GM18909 (cell line): ENCODE measurements at regions not wholly inside any gene's neighbourhood (a gene's known extent, or its start where the extent isn't known, plus 50 kb on each side); places are given as distances from the start of the nearest gene placed in this dataset.
"Not testable (repeated sequence)": the region's sequence is repeated elsewhere in the genome, so short reads cannot be mapped to it uniquely, and the experiment has no call there.

Experiments
- ATAC-seq: cut with Tn5 transposase; IDR thresholded peaks from one replicate; pipeline ENCODE4 v1.9.1; 2021; ENCODE audit warnings: mild to moderate bottlenecking; ENCODE audit not compliant: unreplicated experiment, poor library complexity

DNA sequence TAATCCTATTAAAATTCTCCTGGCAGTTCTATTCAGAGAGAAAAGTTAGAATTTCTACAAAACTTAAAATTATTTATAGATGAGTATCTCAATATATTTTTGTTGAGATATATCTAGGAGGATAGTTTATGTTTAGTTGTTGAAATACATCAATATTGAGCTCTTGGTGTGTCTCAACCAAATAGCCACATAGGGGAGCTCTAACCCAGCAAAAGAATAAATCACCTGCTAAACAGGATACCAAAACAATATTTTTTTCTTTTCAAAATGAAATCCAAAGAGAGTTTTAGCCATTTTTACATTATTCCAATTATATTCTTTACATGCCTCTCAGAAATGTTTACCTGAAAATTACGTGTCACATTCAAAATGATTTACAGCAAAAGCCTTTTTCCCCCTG is 954.7 kb downstream of the SLITRK6 start:
- ATAC-seq = no peak

DNA sequence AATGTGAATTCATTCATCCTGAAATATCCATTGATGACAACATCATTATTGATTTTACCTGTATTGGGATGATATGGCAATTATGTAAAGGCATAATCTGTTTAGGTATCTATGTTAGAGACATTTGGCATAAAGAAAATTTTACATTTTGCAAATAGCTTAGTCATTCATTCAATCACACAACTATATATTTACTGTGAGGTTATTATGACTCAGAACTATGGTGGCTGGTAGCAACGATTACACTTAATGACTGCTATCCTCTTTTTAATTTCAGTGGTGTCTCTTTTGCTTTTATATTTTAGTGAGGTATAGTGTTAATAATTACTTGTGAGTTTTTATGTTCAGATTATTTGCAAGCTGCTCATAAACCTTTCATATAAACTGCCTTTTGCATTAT is 955.9 kb downstream of the SLITRK6 start:
- no peak for ATAC-seq

DNA sequence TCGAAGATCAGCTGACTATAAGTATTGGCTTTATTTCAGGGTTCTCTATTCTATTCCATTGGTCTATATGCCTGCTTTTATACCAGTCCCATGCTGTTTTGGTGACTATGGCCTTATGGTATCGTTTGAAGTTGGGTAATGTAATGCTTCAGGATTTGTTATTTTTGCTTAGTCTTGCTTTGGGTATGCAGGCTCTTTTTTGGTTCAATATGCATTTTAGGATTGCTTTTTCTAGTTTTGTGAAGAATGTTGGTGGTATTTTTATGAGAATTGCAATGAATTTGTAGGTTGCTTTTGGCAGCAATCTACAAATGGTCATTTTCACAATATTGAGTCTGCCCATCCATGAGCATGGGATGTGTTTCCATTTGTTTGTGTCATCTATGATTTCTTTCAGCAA is 951.9 kb upstream of the SLITRK1 start:
- no peak for ATAC-seq

DNA sequence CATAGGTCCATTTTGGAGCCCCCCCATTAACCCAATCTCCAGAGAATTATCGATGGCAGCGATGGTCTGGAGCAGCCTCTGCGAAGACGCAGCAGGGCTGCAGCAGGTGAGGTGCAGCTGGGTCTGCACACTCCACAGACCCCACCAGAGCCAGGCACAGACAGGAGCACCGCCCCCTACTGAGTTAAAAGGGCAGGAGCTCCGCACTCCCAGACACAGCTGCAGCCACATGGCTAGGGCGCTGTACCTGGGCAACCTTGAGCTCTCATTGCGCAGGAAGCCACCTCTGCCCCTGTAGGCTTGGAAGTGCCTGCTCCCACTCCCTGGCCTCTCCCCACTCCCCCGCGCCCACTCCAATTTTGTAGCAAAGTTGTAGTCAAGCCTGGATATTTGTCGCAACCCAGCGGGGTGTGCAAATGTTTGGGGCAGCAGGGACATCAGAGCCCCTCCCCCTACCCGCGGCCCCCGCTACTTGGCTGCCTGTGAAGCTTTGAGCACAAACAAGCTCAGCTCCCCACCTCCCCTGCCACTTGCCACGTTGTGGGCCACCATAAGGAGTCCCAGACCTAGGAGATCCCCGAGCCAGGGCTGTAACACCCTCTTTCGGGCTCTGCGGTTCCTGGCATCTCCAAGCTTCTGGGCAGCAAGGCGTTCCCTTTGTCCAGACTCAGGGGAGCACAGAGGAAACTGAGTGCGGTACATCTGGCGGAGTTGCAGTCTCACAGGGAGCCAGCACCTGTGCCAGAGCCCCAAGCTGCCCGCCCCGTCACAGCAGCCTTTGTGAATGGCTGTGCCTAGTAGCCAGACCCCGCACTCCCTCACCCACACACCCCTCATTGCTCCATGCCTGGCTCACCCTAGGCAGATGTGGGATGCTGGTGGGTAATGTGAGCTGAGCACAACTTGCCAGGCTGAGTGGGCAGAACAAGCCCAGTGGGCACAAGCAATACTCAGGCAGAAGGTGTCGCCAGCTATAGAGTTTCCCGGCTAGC is 949.7 kb upstream of the SLITRK1 start:
- no peak for ATAC-seq

DNA sequence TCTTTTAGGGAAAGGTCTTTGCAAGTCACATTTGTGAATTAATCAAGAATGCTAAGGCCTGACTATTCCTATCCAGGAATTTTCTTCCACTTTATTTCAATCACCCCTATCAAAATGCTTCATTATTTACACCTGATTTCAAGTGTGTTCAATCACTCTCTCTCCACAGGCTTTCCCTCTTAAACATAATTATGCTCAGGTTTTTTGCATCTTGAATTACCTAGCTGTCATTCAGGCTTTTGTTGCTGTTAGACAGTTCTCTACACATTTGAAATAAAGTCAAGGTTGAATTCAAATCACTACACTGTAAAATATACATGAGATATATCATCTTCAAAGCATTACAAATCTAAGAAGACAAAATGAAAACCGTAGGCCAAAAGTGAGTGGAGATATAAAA is 941.3 kb upstream of the SLITRK1 start:
- ATAC-seq = no peak

DNA sequence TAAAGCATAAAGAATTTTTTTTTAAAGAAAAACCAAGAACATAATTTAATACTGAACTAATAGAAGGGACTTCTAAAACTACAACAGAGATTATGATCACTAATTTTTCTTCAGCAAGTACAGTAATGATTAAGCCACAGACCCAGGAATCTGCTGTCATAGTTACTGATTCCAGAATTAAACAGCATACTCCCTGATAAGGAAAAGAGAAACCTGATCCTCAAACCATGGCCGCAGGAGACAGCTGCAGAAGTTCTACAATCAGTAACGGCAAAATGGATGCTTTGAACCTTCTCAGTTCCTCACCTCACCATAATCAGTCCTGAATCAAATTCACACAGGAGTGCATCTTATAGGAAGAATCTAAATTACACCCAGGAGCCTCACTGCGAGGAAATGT is 939.0 kb upstream of the SLITRK1 start:
- ATAC-seq = no peak

DNA sequence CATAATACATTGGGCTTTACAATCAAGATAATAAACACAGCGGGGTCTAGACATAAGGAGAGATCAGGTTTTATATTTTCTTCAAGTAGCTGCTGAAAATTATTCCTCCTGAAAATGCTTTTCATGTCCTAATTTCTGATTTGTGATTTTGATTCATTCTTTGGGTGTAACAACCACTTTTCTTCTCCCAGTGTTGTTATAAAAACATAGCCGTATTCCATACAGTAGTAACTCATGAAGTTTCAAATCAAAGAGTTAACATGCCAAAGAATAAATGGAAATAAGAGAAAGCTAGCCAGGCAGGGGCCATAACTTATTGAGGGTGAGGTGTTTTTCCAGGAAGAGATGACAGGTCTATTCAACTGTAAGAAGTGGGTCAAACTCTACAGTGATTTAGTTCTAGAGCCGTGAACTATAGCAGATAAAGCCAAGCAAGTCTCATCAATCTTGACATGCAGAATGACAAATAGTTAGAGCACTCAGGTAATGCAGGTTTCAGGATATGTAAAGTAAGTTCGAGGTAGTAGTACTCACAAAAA is 934.4 kb upstream of the SLITRK1 start:
- no peak for ATAC-seq

DNA sequence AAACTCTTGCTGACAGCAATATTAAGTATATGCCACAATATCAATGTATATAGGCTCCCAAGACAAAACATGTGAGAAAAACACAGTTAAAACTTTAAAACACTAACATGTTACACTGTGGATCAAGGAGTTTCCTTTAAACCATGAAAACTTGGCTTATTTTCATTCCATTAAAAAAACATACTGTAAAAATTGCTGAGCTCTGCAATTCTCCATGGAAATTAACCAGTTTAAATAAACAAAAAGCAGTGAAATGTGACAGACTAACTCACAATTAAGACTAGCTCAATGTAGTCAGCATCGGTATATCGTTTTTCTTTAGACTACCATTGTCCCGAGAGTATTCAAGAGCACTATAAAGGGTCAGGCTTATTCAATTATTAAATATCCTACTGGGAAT is 930.5 kb upstream of the SLITRK1 start:
- no peak for ATAC-seq

DNA sequence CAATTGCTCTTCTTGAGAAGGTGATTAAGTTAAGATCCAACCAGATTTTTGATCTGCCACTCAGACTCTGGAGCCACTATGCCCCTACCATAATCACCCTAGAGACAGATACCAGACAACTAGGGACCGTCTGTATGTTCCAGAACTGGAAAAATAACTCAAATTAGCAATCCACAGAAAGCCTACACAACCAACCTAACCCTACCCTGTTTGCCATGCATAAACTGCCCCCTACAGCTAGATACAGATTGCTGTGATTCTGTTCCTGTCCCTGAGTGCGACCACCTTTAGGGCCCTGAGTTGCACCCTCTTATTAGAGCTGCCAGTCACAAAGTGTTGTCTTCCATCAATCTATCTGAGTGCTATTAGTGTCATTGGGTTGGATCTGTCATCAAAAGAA is 929.8 kb upstream of the SLITRK1 start:
- no peak for ATAC-seq

DNA sequence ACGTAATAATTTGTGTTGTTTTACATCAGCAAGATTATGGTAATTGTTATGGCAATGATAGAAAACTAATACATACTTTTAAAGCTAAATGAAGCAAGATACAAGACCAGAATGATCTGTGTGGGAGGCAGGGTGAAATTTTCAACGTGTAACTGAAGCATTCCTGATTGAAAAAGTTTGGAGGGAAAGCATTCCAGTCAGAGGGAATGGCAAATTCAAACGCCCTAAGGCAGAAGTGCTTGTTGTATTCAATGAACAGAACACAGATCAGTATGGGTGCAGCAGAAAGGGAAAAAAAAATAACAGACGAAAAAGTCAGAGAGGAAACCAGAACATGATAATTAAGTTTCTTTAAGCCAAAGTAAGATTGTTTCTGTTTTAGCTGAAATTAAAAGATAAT is 928.5 kb upstream of the SLITRK1 start:
- ATAC-seq = no peak

DNA sequence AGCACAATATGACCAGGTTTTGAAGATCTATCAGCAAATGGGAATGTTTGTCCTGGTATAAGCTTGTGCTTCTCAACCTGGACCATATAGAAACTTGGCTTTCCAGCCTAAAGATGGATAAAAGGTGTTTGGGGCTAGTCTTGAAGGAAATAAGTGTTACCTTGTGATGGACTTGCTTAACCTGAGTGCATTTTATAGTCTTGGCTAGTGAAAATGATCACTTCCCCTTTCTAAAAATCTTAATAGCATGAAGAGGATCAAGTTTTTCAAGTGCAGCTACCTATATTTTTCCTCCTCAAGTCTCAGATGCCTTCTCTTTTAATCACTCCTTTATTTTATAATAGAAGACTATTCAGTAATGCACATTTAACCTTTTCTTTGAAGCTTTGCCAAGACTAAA is 919.8 kb upstream of the SLITRK1 start:
- ATAC-seq = no peak

DNA sequence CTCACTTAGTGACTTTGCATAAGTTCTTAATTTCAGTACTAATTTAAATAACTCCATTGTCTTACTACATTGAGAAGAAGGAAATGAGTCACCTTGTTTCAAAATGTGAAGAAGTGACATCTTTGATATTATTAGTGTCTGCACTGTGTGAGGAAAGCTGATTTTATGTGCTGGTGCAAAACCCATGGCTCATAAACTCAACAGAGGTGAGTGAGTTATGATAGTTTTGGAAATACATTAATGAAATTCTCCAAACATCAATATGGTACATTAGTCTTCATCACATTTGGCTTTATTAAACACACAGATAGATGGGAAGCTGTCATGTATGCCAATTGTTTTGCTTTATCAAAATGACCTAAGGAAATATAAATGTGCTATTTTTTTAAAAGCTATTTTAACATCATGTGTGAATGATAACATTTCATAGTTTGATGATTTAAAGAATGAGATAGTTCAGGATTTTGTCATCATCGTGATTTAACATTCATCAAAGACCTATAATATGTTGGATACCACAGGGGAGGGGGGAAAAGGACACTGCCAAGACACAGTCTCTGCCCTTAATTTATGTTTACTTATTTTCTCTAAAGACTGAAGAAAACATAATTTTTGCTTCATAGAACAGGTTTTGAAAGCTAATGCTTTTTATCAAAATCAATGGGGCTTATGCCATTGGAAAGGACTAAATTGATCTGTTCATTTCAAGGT is 902.3 kb upstream of the SLITRK1 start:
- ATAC-seq = no peak

DNA sequence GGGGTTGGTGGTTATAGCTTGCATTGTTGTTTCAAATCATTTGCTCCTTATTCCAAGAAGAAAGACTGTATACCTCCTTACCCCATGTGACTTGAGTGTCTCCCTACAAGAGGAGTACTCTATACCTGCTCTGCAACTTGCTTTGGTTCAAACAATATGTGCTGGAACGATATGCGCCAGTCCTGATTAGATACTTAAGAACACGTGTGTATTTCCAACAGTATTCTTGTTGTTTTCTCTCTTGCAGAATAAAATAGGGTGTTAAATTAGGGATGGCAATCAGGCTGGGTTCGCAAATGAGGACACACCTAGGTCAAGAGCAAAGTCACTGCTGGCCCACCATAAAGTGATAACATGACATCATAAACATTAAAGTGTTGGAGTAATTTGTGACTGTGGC is 895.0 kb upstream of the SLITRK1 start:
- ATAC-seq = no peak

DNA sequence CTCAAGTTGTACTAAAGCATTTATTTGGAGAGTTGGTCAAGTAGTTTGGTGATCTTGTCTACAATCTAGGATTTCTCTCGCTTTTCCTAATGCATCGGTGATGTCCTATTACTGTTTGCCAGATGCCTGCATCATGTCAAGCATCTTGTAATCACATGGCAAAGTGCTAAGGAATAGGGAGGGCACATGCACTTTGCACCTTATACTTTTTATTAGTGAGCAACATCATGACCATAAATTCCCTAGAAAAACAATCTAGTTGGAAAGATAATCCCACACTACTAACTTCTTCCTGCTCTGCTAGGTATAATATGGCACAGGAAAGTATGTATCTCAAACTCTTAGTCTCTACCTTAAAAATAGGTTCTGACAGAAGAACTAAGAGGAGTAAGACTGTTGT is 894.3 kb upstream of the SLITRK1 start:
- no peak for ATAC-seq

DNA sequence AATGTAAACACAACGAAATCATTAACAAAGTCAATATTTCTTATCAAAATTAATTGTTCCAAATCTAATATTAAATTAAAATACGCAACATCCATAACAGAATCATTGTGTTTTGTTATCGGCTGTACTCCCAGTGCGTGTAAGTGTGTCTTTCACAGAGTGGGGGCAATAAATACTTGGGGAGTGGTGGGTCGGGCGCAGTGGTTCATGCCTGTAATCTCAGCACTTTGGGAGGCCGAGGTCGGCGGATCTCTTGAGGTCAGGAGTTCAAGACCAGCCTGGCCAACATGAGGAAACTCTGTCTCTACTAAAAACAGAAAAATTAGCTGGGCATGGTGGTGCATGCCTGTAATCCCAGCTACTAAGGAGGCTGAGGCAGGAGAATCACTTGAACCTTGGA is 893.6 kb upstream of the SLITRK1 start:
- ATAC-seq = not testable (repeated sequence)

DNA sequence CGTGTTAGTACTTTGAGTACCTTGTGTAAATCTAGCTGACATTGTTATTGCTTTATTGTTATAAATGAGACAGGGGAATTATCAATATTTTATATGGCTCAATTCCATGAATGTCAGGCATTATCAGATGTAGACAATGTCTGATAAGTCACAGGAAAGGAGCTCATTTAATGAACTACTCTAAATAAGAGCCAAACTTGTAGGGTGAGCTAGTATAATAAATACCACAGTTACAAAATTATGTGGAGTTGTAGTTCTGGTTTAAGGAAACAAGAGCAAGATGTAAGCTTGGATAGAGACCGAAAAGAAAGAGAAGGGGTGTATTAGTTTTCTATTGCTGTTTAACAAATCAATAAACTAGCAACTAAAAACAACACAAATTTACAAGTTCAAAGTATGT is 891.8 kb upstream of the SLITRK1 start:
- ATAC-seq = no peak

DNA sequence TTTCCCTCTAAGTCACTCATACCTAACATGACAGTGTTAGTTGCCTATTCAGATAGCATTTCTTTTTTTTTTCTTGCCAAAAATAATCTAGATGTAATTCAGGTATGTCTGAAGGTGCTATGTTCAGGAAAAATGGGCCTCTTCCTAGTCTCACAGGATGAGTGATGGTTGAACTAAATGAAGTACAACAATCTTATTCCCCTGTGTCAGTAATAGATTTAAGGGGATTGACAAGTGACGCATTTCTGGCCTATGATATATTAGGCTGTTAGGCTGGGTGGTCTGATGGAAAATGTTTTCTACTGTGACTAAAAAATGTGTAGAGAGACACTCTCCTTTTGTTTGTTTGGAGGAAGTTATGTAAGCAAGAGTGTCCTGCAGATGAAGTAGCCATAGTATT is 878.7 kb upstream of the SLITRK1 start:
- ATAC-seq = no peak

DNA sequence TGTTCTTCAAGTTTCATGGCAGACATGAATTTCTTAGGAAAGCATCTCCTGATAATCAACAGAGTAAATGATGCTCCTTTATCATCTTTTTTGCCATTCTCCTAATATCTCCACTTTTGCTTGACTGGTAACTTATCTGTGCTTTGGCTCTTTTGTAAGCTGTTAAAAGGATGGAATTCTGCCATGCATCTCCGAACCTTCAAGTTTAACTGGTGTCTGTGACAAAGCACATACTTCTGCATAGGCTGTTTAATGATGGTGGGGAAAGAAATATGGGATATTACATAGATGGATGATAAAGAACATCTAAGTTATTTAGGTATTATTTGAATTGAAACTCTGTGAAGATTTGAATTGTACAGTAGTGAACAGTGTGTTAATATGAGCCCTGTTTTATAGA is 866.9 kb upstream of the SLITRK1 start:
- no peak for ATAC-seq

DNA sequence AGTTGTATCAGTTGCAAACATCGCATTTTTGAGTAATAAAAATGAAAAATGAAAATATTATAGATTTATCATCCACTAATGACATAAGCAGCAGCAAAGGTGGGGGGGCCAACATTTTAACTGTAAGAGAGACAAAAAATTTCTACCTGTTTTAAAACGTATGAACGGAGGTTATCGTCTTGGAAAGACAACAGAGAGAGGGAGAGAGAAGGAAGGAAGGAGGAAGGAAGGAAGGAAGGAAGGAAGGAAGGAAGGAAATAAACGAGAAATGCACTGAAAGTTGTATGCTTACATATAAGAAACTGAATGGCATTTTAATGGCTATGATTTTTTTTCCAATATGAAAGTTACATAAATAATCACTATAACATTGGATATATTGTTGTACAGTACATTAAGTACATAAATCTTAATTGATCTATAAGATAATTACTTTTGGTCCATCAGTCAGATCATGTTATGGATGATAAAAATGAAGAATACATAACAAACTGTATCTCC is 862.8 kb upstream of the SLITRK1 start:
- no peak for ATAC-seq

DNA sequence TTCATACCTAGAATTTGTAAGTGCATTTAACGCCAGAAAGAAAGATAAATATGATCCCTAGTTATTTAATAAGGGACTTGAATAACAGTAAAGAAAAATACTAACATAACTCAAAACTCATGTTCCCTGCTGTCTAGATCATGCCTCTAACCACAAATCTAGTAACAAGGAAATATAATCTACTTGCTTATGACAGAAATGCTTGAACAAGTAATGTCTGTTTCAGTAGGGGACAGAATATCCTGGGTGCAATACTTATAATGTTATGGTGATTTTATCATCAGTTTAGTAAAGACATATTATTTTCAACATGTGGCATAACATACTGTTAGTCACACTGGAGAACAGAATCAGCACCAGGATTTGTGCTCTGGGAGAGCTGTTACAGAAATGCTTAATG is 861.9 kb upstream of the SLITRK1 start:
- no peak for ATAC-seq

DNA sequence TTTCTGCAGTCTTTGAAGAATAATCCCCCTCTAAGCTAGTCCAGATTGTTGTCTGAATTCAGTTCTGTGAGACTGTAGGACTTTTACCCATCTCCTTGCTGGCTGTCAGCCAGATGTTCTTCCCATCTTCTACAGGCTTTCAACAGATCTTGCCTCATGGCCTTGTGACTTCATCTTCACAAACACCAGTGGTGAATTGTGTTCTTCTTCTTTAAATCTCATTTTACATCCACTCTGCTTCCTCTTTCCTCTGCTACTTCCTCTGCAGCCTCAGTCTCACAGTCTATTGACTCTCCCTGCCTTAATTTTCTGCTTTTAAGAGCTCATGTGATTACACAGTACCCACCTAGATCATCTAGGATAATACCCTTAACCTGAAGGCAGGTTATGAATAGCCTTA is 859.0 kb upstream of the SLITRK1 start:
- ATAC-seq = no peak
